ENCODE measurements at regions not wholly inside any gene's neighbourhood (a gene's known extent, or its start where the extent isn't known, plus 50 kb on each side); places are given as distances from the start of the nearest gene placed in this dataset.
"Not testable (repeated sequence)": the region's sequence is repeated elsewhere in the genome, so short reads cannot be mapped to it uniquely, and the experiment has no call there.

DNA sequence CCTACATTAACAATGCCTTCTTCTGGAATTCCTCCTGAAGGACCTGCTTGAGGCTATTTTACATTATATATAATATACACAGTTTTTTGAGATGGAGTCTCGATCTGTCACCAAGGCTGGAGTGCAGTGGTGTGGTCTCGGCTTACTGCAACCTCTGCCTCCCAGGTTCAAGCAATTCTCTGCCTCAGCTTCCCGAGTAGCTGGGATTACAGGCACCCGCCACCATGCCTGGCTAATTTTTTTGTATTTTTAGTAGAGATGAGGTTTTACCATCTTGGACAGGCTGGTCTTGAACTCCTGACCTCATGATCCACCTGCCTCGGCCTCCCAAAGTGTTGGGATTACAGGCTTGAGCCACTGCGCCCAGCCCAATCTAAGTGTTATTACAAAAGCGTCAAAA is 71.9 kb upstream of the PRR23C start:
- not testable (repeated sequence) for DNase-seq

DNA sequence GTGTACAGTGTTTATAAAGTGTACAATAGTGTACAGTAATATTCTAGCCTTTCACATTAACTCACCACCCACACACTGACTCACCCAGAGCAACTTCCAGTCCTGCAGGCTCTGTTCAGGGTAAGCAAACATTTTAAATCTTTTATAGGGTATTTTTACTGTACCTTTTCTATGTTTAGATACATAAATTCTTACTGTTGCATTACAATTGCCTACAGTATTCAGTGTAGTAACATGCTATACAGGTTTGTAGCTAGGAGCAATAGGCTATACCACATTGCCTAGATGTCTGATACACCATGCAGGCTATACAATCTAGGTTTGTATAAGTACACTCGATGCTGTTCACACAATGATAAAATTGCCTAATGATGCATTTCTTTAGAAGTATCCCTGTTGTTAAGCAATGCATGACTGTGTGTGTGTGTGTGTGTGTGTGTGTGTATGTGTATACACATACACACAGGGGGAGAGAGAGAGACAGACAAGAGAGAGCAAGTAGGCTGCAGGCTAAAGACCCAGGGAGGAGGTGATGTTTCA is 72.5 kb upstream of the PRR23C start:
- no peak for DNase-seq

DNA sequence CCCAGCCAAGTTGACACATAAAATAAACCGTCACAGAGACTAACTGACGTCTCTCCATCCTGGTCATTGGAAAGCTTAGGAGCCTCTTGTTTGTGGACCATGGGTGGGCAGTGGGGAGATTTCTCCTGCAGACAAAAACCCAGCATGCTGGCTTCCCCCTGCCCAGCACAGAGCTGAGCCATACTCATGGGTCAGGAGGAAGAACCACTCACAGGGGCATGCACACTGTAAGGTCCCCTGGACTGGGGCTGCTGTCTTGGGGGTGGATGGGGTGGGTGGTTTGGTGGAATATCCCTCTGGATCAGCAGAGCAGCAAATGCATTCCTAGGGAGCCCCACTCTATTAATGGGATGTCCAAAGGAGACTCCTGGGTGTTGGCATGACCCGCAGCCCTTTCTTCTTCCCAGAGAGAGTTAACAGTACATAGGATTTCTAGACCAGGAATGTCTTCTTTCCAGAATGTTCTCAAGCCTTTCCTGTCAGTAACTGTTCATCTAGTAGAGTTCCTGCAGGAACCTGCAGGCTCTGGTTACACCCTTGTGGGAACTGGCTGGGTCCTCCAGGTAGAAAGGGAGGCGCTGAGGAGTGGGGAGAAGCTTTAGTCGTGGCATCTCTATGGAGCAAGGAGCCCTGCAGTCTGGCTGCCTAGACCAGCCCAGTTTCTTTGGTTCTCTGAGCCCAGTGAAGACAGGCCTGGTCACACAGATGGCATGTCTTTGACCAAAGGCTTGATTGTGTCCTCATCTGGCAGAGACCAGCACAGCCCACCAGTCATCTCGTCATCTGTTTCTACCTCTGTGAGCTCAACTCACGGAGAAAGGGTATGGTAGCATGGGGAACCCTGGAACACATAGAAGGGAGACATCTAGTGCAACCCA is 73.4 kb upstream of the PRR23C start:
- DNase-seq = no peak

DNA sequence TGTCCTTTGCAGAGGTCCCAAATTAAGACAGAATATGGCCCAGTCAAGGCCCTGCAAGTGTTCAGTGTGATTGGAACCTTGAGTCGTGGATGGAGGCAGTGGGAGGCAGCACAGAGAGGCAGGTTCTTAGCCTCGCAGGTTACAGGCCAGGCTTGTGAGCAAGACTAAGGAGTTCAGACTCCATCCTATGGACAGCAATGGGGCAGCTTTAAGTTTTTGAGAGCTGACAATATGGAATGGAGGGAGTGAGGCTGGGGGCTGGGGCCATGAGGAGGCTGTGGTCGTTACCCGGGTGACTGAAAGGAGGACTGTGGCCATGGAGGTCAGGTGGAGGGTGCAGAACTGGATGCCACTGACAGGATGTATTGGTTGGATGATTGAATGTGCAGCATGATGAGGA is 74.1 kb upstream of the PRR23C start:
- no peak for DNase-seq

DNA sequence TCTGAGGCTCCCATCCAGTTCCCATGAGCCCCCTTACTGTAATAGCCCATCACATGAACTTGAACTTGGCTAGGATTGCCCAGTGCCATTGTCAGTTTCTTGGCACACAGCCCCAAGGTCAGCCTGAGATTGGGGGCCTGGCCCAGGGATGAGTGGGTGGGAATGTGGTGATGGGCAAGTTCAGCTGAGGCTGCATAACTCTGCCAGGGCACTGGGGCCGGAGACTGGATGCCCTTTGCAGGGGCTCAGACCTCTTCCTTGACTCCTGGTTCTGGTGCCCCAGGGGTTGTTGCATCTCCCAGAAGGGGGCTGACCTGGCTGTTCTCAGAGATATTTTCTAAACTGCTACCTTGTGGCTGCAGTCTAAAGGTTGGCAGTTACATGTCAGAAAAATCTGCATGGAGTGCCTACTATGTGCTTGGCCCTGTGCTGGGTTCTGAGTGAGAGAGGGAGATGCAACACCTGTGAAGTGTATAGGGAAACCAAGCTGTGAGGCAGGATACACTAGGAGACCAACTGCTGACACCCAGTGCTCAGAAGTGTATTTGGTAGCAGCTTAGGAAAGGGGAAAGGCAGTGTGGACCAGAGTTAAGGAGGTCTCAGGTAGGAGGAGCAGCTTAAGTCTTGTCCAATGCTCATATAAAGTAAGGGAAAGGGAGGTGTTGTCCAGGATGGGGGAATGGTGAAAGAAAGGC is 74.8 kb upstream of the PRR23C start:
- DNase-seq = no peak

DNA sequence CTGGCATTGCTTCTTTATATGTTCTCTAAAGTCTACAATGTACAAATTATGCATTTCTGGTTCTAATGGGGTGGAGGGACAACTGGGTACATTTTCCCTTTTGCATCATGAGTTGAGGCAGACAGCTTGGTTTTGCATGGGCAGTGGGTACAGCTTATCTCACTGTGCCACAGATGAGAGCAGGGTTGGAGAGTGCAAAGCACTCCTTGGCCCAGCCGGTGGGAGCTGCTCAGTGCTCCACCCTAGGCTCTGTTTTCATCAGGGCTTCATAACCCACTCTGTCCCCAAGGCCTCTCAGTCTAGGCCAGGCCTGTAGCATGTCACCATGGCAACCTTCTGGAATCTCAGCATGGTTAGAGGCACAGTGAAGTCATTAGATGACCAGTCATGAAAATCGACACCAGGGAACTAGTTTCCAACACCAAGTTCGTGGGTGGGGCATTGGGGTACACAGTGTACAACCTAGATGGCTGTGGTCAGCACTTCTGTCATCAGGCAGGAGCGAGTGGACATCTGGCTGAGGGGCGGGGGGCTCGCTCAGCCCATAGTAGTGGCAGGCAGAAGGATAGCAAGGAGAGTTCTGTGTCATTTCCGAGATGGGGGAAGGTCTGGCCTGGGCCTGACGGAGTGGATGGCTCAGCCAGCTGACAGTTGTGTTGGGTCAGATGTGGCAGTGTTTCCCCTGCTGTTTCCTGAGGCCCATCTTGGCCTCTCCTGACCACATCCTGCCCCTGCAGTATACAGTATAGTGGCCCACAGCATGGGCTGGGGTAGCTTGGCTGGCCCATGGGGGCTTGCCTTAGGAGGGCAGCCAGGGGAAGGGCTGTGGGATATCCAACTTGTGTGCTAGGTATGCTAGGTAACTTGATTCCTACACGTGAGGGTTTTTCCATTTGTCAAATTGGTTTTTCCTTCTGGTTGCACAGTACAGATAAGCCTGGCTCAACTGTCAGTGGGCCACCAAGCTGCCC is 75.7 kb upstream of the PRR23C start:
- no peak for DNase-seq

DNA sequence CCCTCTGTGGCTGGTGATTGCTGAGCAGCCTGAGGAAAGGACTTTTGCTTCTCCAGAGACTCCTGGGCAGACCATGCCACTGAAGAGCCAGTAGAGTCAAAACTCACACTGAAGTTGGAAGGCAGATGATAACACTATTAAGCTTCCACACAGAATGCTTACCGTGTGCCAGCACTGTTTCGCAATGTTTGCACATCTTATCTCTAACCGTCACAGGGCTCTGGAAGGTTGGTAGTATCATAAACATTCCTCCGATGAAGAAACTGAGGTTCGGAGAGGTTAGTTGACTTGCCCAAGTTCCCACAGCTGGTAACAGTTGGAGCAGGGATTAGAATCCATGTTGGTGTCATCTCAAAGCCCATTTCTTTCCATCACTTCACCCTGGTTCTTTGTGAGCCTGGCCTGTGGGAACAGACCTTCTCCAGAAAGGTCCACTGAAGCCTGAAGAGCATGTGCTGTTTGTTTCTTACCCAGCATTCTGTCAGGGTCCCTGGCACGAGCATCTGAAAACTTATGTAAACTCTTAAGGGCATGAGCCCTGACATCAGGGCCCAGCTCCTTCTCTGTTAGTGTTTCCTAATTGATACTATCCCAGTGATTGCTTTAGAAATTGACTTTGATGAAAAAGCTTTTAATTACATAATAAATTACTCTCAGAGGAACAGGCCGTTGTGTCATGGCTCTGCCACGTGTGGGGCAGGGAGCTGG is 77.0 kb upstream of the PRR23C start:
- DNase-seq = no peak

DNA sequence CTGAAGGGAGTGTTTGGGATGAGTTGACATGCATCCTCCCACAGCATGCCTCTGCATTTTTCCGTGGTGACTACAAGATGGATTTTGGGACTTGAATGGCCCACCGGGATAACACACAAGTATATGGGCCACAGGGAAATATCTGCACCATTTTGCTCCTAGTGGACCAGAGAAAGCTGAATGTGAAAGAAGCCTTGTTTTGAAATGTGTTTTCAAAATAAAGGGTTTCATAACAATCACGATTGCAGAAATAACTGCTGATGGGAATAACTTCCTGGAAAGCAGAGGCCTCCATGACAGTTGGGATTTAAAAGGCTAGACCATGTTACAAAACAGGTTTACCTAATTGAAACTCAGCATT is 77.5 kb upstream of the PRR23C start:
- DNase-seq = no peak

DNA sequence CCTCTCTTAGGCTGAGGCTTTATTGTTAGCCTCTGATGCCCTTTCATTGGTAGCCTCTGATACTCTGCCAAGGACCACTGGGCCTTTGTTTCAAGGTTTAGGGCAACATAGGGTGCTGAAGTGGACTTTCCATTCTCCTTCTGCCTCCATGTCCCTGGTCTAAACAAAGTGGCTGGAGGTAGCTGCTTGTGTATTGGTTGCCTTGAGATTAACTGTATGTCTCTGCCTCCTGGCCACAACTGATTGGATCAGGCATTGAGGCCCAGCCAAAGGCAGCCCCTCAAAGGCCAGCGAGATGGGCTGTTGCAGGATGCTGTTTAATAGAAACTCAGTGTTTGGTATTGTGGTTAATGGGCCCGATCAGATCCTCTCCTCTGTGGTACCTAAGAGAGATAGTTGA is 77.9 kb upstream of the PRR23C start:
- DNase-seq = no peak

DNA sequence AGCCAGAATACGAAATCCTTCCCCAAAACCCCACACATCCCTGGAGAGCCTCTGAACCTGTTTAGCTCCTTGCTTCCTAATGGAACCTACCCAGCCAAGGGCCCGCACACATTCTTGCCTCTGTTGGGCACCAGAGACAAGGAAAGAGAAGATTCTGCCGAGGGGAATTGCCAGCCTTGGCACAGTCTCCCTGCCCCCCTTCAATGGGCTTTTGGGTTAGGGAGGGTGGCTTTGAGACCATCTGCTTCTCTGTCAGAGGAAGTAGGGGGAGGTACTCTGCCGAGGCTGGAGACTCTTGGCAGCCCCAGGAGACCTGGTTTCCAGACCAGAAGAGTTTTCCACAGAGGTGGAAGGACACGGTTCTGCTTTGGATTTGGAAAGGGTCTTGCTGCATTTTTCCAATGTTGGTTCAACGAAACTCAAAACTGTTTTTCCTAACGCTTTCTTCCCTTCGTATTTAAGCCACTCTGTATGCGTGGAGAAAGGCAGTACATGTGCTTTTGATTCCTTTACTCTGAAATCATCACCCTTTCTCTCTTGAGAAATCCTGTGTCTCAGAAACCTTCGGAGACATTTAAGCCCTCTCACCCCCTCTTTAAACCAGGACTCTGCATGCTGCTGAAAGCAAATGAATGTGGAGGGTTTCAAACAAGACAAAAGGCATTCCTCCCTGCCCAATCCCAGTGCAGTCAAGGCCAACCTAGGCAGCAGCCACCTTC is 78.8 kb upstream of the PRR23C start:
- peak; percentile 16 for DNase-seq

DNA sequence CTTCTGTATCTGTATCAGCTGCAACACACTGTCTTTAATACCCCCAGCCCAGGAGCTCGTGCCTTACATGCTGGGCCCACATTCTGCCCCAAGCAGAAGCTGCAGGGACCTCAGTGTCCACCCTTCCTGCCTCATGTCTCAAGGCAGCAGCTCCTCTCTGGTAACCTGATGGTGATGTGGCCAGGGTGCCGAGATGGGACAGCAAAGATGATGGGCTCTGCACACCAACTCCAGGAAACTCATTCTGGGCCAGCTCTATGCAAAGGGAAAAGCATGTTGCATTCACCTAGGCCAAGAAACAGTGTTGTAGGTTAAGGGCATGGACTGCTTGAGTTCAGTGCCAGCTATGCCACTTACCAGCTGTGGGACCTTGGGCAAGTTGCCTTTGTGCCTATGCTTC is 79.5 kb upstream of the PRR23C start:
- no peak for DNase-seq

DNA sequence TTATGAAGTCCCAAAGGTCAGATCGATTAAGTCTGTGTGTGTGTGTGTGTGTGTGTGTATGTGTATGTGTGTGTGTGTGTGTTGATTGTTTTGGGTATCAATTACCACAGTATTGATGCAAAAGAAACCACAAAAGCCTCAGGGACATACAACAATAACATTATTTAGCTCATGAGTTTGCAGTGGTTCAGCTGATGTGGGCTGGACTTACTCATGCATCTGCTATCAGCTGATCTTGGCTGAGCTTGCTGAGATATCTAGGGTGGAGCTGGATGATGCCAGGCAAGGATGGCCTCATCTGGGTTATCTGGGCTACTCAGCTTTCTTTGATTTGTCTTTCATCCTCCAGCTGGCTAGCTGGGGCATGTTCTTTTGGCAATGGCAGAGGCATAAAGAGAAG is 82.4 kb upstream of the PRR23C start:
- no peak for DNase-seq

DNA sequence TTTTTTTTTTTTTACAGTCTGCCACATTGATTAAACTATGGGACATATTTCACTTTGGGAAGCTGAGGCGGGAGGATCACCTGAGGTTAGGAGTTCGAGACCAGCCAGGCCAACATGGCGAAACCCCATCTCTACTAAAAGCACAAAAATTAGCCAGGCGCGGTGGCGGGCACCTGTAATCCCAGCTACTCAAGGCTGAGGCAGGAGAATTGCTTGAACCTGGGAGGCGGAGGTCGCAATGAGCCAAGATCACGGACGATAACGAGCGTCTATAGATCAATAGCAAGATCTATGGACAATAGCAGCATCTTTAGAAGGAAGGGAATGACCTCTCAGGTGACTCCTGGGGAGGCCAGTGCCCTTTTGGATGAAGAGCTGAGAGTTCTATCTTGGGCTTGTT is 82.9 kb upstream of the PRR23C start:
- DNase-seq = not testable (repeated sequence)

DNA sequence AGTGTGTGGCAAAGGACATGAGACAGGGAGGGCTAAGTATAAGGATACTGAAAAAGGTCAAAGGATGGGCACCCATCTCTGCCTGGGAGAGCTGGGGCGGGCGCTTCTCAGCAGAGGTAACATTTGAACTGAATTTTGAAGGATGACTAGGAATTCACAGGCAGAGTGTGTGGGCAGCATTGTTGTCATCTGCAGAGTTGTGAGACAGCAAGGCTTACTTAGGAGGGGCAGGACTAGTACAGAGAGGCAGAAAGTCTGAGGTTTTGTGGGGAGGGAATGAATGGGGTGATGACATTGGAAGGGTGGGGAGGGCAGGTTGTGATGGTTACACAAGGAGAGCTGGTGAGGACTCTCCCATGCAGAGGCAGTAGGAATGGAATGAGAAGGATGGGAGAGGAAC is 84.1 kb upstream of the PRR23C start:
- no peak for DNase-seq

DNA sequence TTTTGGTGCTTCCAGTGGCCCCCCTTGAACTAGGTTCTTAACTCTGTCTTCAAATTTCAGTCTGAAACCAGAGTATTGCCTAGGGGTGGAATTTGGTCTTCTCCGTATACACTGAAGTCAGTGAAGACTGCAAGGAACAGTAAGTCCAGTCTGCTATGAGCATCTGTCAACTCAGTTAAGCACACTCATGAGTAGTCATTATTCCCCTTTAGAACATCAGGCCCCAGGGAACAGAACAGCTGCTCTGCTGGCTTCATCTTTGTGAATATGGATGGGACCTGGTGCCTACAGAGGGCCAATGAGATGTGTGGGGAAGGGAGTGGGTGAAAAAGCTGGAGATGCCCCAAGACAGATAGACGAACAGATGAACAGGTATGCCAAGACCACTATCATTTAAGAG is 85.2 kb upstream of the PRR23C start:
- peak; percentile 17 for DNase-seq

DNA sequence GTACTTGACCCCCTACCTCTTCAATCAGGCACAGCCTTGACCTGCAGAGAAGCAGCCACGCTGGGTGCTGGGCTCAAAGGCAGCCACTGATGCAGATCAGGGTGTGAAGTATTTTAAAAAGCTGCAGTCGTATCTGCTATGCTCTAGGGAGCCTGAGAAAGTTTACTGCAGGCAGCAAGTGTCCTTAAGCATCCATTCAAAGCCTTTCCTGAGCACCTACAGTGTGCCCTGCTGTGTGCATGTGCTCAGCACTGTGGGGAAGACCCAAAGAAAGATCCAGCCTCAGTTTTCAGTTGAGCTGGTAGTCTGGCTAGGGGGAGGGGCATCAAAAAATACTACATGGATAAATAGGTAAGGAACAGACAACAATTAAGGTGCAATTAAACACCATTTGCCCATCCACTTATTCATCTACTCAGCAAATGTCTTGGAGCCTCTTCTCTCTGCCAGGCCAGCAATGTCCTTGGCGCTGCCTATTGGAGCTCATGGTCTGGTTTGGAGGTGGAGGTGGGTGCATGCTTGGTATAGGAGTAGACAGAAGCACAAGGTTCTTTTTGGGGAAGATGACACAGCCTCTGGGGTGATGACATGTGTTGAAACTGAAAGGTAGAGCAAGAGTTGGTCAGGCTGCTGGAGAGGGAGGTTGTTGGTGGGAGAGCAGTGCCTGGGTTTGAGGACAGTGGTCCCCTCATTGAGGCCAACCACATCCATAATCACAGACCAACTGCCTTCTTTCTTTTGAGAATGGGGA is 85.9 kb upstream of the PRR23C start:
- DNase-seq = no peak

DNA sequence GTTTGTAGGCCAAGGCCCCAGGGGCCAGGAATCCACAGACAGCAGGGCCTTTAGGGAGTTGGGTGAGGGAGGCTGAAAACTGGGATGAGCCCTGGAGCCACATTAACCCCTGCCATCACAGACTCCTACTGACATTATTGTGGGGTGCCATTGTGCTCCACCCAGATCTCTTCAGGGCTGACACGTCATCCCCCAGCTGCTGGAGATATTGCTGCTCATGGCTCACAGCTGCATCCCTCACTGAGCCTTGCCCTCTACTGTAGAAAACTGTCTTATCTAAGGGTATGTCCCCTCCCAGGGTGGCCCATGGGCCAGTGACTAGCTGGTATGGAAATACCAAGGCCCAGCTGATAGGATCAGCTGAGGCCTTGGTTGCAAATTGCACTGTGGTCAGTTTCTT is 87.3 kb upstream of the PRR23C start:
- no peak for DNase-seq

DNA sequence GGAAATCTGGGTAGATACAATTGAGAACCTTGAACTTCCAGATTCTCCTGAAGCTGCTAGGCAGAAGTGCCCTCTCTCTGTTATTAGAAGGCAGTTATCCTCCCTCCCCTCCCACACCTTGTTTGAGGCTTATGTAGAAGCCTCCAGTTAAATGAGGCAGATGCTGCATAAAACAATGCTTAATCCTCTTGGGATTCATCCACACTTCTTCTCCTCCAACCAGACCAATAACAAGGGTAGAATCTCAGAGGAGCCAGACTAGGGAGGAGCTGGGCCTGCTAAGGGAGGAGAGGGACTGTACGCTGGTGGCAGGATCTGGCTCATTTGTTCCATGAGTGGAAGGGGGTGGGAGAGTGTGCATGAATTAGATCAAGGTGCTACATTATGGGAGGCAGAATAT is 88.3 kb upstream of the PRR23C start:
- no peak for DNase-seq

DNA sequence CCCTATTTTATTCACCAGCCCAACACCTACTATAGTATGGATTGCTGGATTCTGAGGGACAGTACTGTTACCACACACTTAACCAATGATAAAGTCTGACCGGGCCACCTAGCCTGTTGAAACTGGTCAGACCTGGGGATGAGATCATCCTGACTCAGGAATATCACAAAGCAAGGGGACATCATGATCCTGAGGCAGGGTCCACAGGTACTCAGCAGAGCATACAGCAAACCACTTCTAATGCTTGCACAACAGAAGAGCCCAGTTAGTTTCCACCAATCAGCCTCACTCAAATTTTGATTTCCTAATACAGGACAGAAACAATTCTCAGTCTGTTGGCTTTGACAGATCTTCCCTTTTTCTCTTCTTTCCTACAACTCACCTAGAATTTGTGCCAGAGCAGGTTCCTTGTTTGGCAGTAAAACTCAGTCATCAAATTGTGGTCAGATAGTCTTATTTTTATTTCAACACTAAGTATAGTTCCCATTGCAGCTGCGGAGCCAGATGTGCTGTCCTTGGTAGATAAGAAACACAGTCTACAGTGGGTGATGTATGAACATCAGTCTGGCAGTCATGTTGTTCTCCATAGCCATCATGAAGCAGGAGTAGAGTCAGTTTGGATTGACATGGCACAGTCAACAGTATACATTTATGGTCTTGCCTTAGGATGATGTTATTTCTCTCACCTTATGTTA is 90.1 kb upstream of the PRR23C start:
- no peak for DNase-seq

DNA sequence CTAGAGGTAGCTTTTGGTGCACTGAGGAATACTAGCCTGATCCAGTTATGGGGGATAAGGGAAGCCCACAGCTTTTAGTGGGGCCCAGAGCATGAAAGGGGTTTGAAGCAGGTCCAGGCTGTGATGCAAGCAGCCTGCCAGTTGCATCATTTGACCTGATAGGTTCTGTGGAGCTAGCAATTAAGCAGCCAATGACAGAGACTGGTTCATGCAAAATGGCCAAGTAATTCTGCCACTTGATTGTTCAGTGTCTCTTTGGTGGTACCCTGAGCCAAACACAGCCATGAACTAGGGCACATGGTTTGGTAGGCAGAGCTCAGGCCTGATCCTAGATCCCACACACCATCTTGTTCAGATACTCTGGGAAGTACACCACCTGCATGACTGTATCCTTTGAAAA is 91.0 kb upstream of the PRR23C start:
- no peak for DNase-seq
